ENCODE measurements at regions not wholly inside any gene's neighbourhood (a gene's known extent, or its start where the extent isn't known, plus 50 kb on each side); places are given as distances from the start of the nearest gene placed in this dataset.

- H3K27me3 Mint-ChIP-seq: no peaks in the 10 kb centered on the region
- no peak for DNase-seq (ENCODE audit: low spot score, unreplicated experiment)
Observed at GRCh38 chr10:8921568-8921967, 867.1 kb downstream of the GATA3 start.

GRCh38 chr10:8923096-8923495, 868.6 kb downstream of the GATA3 start:
- H3K4me1 Mint-ChIP-seq (ENCODE audit: low read depth): no peaks in the 10 kb centered on the region
- no peak for TF ChIP-seq CTCF (IDR thresholded peaks at IDR 0.05; ENCODE audit: unreplicated experiment)
- no peak for DNase-seq (ENCODE audit: low spot score, unreplicated experiment)

More at GRCh38 chr10:8921568-8921967, 867.1 kb downstream of the GATA3 start:
- no peak overlapping the region for H3K4me3 Mint-ChIP-seq (ENCODE audit: low read depth)
- no peaks in the 10 kb centered on the region for H3K36me3 Mint-ChIP-seq (ENCODE audit: insufficient read depth)
- H3K4me1 Mint-ChIP-seq (ENCODE audit: low read depth): no peaks in the 10 kb centered on the region
- no peak for TF ChIP-seq CTCF (IDR thresholded peaks at IDR 0.05; ENCODE audit: unreplicated experiment)
- H3K27ac Mint-ChIP-seq: no peak overlapping the region
- peaks cover 5% of the 10 kb centered on the region for H3K9me3 Mint-ChIP-seq (ENCODE audit: low read depth)

GRCh38 chr10:8927705-8928104, 873.2 kb downstream of the GATA3 start:
- H3K27ac Mint-ChIP-seq: no peak overlapping the region
- no peaks in the 10 kb centered on the region for H3K4me1 Mint-ChIP-seq (ENCODE audit: low read depth)
- H3K9me3 Mint-ChIP-seq (ENCODE audit: low read depth): peaks cover 5% of the 10 kb centered on the region
- no peak for TF ChIP-seq CTCF (IDR thresholded peaks at IDR 0.05; ENCODE audit: unreplicated experiment)
- DNase-seq (ENCODE audit: low spot score, unreplicated experiment): no peak
- no peaks in the 10 kb centered on the region for H3K36me3 Mint-ChIP-seq (ENCODE audit: insufficient read depth)
- H3K4me3 Mint-ChIP-seq (ENCODE audit: low read depth): no peak overlapping the region
- H3K27me3 Mint-ChIP-seq: peaks cover 3% of the 10 kb centered on the region

More at GRCh38 chr10:8923096-8923495, 868.6 kb downstream of the GATA3 start:
- no peaks in the 10 kb centered on the region for H3K36me3 Mint-ChIP-seq (ENCODE audit: insufficient read depth)
- no peak overlapping the region for H3K4me3 Mint-ChIP-seq (ENCODE audit: low read depth)
- H3K9me3 Mint-ChIP-seq (ENCODE audit: low read depth): peaks cover 5% of the 10 kb centered on the region
- H3K27me3 Mint-ChIP-seq: no peaks in the 10 kb centered on the region
- H3K27ac Mint-ChIP-seq: no peak overlapping the region

GRCh38 chr10:8946451-8946850, 892.0 kb downstream of the GATA3 start:
- peaks cover 15% of the 10 kb centered on the region for H3K9me3 Mint-ChIP-seq (ENCODE audit: low read depth)
- peaks cover 2% of the 10 kb centered on the region for H3K27me3 Mint-ChIP-seq
- no peak overlapping the region for H3K27ac Mint-ChIP-seq
- H3K4me3 Mint-ChIP-seq (ENCODE audit: low read depth): no peak overlapping the region
- no peak for TF ChIP-seq CTCF (IDR thresholded peaks at IDR 0.05; ENCODE audit: unreplicated experiment)
- no peak for DNase-seq (ENCODE audit: low spot score, unreplicated experiment)
- no peaks in the 10 kb centered on the region for H3K36me3 Mint-ChIP-seq (ENCODE audit: insufficient read depth)
- H3K4me1 Mint-ChIP-seq (ENCODE audit: low read depth): no peaks in the 10 kb centered on the region

- Mint-ChIP-seq H3K4me3 (ENCODE audit: low read depth) (no peak overlapping the region), H3K9me3 (ENCODE audit: low read depth) (no peaks in the 10 kb centered on the region), H3K27me3 (peaks cover 2% of the 10 kb centered on the region), H3K36me3 (ENCODE audit: insufficient read depth) (no peaks in the 10 kb centered on the region), H3K27ac (no peak overlapping the region), H3K4me1 (ENCODE audit: low read depth) (no peaks in the 10 kb centered on the region)
- no peak for TF ChIP-seq CTCF (IDR thresholded peaks at IDR 0.05; ENCODE audit: unreplicated experiment)
- no peak for DNase-seq (ENCODE audit: low spot score, unreplicated experiment)
Observed at GRCh38 chr10:8950978-8951377, 896.5 kb downstream of the GATA3 start.

Data from progenitor cell of endocrine pancreas (in vitro differentiated cells).